SW480 (cell line): ENCODE measurements at regions not wholly inside any gene's neighbourhood (a gene's known extent, or its start where the extent isn't known, plus 50 kb on each side); places are given as distances from the start of the nearest gene placed in this dataset.

Source experiments
- DNase-seq: peaks from one replicate; pipeline ENCODE4 v3.0.0-alpha.2; 2016; ENCODE audit warnings: low spot score

DNA sequence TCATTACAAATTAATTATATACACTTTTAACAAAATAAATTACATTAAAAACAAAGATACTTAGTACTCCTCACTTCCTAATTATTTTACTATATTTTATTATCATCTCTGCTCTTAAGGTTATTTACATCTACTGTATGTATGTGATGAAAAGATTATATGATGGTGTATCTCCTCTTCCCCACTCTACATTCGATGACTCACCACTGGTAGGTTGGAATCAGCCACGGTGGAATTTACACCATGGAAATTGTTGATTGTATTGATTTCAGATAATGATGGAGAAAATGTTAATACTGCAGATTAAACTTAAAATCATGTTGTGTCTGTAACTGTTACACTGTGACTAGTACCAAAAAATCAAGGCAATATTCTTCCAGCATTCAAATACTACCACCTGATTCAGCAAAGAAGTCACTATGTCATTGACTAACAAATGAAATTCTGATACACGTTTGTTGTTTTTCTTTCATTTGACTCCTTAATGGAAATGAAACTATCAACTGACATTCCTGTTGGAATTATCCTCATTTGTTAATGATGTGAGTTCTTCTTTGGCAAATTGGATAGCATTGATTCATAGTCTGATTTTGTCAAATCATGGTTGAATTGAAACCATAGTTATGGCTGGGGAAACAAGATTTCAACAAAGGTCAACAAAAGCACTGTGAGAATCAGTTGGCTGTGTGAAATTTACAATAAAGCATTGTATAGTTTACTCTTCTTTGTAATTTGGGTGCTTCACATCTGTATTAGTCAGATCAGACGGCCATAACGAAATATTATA, 69.0 kb upstream of the NLK start:
- DNase-seq, result no peak

DNA sequence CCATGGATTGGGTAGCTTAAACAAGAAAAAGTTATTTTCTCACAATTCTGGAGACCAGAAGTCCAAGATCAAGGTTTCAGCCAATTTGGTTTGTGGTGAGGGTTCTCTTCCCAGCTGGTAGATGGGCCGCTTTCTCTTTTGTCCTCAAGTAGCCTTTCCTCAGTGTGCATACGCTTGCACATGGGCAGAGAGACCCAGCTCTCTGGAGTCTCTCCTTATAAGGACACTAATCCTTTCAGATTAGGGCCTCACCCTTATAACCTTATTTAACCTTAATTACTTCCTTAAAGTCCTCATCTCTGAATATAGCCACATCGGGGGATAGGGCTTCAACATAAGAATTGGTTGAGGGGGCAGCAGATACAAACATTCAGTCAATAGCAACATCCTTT, 68.4 kb upstream of the NLK start:
- DNase-seq, result no peak

DNA sequence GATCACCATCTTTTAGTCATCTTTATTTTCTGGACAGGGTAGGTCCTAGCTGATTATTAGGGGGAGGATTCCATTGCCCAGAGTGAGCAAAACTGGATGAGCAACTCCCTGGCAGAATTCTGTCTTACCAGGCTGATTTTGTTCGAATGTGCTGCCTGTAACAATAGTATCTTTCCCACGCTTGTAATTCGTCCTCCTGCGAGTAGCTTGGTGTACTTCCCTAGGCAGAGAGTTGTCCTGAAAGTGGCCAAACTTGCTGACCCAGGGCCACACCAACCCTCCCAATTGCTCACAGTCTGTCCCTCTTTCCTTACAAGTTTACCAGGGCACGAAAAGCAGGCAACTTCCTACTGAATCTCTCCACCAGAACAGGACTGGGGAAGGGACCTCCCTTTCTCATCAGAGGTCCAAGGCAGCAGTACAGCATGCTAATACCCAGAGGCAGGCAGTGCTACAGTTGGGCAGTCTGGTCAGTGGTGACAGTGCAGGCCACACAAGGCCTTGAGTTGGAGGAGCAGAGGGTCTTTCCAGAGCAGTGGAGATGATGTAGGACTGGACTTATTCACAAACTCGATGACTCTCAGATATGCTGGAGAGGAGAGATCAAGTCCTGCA, 67.8 kb upstream of the NLK start:
- DNase-seq, result no peak

DNA sequence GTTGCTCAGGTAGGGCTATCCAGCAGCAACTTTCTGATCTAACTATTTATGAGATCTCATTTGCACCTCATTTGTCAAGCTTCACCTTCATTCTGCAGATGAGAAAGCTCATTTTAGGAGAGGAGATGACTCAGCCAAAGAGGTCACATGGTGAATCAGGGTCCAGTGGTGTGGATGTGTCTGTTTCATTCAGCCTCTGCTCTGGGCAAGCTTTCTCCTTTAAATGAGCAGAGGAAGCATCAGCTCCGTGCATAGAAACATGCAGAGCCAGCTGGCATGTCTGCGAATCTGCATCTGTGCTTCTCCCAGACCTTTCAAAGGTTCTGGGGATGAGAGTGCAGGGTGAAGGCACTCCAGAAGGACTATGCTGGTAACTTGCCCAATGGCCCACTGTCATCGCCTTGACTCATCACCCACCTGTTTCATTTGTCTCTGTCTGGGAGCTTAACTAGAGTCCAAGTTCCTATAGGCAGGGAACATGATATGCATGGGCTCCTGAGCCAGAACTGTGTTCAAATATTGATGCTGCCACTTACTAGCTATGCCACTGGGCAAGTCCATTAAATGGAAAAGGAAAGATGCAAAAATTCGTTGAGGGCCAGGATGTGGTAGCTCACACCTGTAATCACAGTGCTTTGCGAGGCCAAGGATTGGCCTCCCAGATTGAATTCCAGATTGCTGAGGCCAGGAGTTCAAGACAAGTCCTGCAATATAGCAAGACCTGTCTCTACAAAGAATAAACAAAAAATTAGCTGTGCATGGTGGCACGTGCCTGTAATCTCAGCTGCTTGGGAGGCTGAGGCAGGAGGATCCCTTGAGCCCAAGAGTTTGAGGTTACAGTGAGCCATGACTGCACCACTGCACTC, 67.1 kb upstream of the NLK start:
- DNase-seq, result no peak

DNA sequence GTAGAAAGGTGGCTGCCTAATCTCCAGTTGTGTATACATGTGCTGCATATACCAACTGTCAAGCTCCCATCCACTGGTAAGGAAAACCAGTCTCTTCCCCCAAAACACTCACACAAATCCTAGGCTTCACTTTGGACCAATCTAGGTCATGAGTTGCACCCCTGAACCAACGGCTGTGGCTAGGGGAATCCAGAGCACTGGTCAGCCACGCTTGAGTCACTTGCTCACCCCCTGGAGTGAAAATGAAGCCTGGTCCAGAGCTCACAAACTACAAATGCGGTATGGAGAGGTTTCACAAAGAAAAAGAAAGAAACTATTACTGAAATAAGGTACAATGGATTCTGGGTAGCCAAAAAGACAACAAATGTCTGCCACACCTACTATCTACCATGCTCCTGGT, 66.1 kb upstream of the NLK start:
- no peak for DNase-seq

DNA sequence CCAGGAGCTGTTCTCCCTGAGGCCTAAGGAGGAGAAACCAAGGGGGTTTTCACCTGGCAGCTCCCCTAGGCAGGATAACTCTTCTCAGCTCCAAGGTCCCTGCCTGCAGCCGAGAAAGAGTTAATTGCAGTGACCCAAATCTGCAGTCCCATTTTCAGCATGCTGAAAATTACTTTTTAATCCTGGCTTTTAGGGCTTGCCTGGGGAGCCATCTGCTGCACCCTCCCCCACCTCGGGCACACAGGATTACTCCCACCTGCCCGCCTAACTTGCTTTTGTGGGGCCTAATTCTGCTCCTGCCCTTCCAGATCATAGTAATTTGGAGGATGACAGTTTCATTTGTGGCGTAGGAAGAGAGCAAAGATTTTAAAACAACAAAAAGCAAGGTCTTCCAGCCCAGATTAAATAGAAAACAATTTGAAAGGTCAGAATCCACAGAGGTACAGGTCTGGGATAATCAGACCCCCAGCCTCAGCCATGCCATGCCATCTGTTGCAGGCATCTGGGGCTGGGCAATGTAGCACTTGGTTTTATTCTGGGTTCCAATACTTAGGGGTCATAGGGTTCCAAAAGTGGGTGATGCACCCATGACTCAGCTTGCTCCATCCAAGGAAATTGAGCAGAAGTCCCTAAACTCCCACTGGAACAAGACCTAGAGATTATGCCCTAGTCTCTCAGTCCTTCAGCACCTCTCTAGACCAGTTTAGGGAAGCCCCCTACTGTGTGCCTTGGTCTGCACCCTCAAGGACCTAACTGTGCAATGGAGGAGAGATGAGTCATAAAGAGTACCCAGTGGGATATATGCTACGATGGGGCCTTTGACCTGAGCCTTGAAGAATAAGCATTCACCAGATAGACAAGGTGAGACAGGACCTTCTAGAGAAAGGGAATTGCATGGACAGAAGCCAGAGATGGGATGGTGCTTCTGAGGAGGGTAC, 64.5 kb upstream of the NLK start:
- no peak for DNase-seq

DNA sequence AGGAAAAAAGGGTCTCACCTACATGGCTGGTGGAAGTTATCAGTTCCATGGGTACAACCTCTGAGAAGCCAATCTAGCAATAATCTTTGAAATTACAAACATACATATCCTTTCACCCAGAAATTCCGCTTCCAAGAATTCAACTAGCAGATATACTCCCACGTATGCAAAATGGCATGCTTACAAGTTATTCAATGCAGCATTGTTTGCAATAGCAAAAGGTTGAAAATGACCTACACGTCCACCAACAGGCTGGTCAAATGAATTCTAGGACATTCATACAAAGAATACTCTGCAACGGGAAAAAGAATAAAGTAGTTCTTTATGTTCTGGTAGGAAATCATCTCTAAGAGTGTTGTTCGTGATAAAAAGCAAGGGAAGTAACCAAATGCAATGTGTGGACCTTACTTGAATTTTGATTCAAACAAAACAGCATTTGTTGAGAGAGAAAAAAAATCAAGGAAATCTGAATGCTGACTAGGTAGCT, 63.7 kb upstream of the NLK start:
- no peak for DNase-seq

DNA sequence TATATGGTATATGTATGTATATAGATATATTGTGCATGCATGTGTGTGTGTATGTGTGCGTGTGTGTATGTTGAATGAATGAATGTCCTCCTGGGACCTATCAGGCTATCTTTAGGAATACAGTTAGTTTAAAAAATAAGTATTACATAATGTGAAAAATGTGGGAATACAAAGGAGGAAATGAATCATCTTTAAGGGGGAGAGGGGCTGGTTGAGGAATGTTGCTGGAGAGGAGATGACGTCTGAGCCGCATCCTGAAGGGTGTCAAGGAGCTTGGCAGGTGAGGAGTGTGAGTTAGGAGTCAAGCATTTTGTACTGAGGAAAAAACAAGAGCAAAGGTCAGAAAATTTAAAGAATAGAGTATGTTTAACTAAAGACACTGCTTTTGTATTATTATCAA, 62.4 kb upstream of the NLK start:
- no peak for DNase-seq

DNA sequence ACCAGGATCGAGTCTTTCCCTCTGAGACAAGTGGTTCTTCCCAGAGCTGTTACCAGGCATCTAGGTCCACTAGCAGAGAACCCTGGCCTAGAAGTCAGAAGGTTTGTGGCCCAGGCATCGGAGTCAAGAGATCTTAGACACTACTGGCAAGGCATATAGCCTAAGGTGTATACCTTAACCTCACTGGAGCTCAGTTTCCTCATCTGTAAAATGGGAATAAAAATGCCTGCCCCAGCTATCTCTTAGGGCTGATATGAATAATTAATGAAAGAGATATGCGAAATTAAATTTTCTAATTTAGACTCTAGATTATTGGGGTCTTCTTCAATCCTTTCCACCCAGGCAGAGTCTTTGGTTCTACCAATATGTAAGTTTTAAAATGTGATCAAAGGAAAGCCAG, 60.5 kb upstream of the NLK start:
- DNase-seq, result no peak

DNA sequence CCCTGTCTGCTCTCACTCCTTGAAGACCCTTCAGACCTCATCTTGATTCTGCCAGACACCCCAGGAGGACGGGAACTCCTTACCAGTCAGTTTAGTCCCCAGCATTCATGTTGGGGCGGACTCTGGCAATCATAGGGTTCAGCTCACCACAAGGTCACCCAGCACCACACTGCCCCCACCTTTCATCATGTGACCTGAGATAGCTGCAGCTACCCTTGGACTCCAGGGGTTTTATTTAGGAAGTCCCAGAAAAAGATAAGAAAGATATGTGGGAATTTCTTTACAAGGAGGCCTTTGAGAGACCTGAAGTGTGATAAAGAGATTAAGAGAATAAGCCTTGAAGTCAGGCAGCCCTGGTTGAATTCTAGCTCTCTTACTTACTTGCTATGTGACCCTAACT, 59.8 kb upstream of the NLK start:
- no peak for DNase-seq

DNA sequence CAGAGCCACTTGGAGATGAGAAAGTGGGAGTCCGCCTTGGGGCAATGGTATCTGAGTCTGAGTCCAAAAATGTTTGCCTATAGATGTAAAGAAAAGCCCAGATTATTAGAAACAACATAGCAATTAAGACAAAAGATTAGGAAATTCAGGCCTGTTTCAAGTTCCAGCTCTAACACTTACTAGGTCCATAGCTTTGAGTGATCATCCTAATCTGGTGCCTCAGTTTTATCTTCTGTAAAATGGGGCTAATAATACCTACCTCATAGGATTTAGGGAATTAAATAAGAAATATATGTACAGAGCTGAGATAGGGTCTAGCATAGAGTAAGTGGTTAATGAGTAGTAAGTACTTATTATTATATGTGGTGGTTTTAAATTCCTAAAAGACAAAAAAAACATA, 58.6 kb upstream of the NLK start:
- no peak for DNase-seq

DNA sequence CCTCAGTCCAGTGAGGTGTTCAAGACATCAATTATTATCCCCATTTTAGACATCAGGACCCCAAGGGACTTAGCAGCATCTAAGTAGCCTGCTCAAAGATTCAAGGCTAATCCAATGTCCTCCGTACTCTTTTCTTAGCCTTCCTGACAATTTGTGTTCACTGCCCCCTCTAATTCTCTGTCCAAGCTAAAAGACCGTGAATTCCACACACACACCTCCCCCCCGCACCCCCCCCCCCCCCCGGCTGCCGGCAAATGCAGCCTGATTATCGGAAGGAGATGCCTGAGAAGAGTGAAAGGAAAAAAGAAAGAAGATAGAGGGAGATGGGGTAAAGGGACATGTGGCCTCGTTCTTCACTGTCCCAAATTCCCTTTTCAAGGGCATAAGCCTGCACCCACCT, 58.1 kb upstream of the NLK start:
- no peak for DNase-seq

DNA sequence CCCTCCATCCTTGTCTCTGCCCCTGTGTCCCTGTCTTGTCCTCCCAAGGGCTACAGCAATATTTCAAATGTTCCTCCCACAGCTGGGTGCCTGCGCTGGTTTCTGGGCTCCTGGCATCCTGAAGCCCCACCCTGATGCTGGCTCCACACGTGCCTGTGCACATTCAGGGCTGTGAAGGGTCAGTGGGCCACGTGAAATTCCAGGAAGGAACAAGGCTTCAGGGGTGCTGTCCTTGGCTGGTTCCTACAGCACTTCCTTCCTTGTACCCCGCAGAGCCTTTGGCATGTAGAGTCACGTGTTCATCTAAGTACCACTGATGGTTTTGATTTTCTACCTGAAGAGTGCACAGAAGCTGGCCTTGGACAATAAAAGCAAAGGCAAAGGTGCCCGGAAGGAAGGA, 57.7 kb upstream of the NLK start:
- no peak for DNase-seq

DNA sequence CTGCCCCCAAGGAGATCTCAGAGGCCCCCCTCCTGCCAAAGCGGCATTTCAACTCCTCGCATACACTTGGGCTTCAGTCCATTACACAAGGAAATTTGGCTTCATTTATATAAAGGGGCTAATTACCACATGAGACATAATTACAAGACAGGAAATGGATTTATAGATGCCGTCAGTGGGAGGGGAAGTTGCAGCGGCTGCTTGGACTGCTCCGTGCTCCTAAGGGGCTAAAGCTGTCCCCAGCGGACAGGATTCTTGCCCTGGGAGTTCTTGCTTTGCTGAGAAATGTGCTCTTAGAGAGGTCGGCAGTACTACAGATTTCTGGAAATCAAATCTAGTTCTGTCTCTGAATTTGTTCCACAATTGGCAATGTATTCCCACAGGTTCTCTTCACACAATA, 57.2 kb upstream of the NLK start:
- no peak for DNase-seq

DNA sequence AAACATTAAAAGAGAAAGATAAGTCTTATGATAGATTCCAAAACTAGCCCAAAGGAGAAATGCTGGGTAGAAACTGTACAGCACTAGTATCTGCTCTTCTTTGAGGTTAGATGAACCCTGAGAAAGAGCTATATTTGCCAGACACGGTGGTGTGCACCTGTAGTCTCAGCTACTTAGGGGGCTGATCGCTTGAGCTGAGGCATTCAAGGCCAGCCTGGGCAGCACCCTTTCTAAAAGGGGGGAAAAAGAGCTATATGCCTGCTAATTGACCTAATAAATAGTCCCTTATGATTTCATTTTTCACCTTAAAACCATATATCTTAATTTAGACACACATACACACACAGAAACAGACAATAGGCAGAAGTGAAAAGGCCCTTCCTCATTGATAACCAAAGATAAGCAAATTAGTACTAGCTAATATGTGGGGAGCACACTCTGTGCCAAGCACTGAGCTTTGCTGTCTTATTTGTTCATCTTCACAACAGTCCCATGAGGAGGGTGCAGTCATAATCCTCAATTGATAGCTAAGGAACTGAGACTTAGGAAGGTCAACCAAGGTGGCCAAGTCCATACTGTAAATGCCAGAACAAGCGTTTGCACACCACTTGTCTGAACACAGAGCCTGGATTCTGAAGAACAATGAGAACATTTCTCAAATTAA, 56.6 kb upstream of the NLK start:
- no peak for DNase-seq

DNA sequence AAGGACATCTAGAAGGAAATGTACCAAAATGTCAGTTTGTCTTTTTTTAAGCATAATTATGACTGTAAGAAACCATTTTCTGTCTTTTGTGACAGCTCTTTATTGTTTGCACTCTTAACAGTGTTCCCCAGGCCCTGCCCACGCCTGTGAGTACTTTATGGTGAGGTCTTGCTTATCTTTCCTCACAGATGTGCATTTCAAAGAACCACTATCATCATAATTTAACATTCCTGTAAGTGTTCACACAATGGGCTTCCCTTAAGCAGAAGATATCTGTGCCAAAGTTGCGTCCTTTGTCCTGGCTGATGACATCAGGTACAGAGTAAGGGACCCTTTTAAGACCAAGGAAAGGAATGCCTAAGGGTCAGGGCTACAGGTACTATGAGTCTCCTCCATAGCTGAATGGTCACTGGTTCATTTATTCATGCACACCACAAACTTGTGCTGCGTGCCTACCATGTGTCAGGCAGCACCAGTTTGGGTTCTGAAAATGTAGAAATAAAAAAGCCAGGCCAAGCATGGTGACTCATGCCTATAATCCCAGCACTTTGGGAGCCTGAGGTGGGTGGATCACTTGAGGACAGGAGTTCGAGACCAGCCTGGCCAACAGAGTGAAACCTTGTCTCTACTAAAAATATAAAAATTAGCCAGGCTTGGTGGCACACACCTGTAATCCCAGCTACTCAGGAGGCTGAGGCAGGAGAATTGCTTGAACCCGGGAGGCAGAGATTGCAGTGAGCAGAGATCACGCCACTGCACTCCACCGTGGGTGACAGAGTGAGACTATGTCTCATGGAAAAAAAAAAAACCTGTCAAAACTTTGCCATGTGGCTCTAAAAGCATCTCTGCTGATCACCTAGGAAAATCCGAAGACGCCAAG, 55.4 kb upstream of the NLK start:
- no peak for DNase-seq

DNA sequence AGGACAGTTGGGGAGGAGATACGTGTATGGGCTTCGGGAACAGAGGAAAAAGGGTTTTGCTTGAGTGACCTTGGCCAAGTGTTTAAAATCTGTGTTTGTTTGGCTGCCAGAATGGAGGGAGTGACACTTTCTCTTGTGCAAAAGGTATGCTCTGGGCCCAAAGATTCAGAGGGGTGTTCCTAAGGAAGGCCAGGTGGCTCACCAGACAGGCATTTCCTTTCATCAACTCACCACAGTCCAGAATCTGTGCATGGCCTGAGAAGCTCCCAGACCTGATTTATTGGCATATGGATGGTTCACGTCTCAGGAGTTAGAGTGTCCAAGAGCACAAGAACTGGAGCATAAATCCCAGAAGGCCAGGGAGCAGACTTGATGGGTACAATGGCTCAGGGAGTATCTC, 53.4 kb upstream of the NLK start:
- no peak for DNase-seq

DNA sequence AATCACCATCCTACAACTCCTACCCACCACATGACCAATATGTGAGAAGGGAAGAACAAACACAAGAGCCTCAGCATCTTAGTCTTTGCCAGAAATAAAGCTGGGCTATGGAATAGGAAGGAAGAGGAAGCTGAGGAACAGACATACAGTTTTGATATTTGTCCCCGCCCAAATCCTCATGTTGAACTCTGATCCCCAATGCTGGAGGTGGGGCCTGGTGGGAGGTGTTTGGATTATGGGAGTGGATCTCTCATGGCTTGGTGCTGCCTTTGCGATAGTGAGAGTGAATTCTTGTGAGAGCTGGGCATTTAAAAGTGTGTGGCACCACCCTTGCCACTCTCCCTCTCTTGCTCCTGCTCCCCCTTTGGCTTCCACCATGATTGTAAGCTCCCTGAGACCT, 52.4 kb upstream of the NLK start:
- DNase-seq, result no peak

DNA sequence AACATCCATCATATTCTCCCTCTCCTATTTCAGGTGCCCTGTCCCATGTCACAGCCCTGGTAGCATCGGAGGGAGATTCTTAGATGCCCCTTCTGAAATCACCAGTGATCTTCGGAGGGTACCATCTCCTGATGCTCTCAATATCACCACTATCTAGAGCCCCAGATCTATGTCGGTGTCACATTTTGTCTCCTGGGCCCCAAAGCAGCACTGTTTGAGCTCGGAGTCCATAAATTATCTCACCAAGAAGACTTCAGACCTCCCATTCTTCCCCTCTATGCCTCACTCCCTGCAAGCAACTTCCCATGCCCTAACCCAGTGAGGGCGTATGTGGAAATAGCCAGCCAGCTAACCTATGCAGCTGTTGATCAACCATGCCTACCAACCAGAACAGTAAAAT, 51.5 kb upstream of the NLK start:
- DNase-seq, result no peak

DNA sequence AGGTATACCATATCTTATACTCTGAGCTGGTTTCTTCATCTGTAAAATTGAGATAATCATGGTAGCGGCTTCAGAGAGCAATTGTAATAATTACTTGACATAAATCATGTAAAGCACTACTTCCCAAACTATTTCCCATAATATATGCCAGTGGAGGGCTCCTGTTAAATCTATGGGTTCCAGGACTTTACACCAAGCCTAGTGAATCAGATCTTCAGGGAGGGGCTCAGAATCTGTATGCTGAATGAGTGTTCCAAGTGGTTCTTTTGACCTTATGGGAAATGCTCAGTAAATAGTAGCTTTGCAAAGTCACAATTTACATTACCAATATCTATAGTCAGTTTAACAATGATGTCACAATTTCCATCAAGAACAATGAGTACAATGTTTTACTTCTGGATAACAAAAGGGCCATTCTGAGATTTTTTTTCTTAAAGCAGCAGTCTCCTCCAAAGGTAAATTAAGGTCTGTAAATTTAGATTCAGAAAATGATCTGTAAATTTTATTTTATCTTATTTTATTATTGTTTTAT, 50.9 kb upstream of the NLK start:
- no peak for DNase-seq
